ENCODE measurements at regions not wholly inside any gene's neighbourhood (a gene's known extent, or its start where the extent isn't known, plus 50 kb on each side); places are given as distances from the start of the nearest gene placed in this dataset.

- no peak for TF ChIP-seq POLR2A (IDR thresholded peaks at IDR 0.05)
- TF ChIP-seq, protein P1, sequence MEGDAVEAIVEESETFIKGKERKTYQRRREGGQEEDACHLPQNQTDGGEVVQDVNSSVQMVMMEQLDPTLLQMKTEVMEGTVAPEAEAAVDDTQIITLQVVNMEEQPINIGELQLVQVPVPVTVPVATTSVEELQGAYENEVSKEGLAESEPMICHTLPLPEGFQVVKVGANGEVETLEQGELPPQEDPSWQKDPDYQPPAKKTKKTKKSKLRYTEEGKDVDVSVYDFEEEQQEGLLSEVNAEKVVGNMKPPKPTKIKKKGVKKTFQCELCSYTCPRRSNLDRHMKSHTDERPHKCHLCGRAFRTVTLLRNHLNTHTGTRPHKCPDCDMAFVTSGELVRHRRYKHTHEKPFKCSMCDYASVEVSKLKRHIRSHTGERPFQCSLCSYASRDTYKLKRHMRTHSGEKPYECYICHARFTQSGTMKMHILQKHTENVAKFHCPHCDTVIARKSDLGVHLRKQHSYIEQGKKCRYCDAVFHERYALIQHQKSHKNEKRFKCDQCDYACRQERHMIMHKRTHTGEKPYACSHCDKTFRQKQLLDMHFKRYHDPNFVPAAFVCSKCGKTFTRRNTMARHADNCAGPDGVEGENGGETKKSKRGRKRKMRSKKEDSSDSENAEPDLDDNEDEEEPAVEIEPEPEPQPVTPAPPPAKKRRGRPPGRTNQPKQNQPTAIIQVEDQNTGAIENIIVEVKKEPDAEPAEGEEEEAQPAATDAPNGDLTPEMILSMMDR (IDR thresholded peaks at IDR 0.05) = no peak
These were observed 807.0 kb downstream of the TLE4 start for GRCh38 chr9:80378669-80379293.
